ENCODE measurements at regions not wholly inside any gene's neighbourhood (a gene's known extent, or its start where the extent isn't known, plus 50 kb on each side); places are given as distances from the start of the nearest gene placed in this dataset.

- intact Hi-C loops (cut with micrococcal nuclease): no loop called here
- Histone ChIP-seq H3K4me1 (ENCODE audit: control insufficient read depth in 1 of 2, insufficient read depth in 2 of 2, low read length in 2 of 2) (no peaks in the 10 kb centered on the region), H3K79me2 (ENCODE audit: insufficient read depth, low read length) (no peaks in the 10 kb centered on the region), H3K9me3 (replicated peaks in 1 of 2; ENCODE audit: control insufficient read depth in 1 of 2, insufficient read depth in 1 of 2, low read length in 2 of 2) (peaks cover 0 to 11% of the 10 kb centered on the region in 2 donors), H2AFZ (ENCODE audit: insufficient read depth, low read depth, low read length, poor library complexity, severe bottlenecking) (no peak overlapping the region), H3K36me3 (replicated peaks in 1 of 2; ENCODE audit: control insufficient read depth in 1 of 2, insufficient read depth in 2 of 2, low read length in 2 of 2) (no peaks in the 10 kb centered on the region), H3K4me2 (replicated peaks; ENCODE audit: extremely low read depth, low read length, poor library complexity, severe bottlenecking) (no peak overlapping the region), H4K20me1 (ENCODE audit: insufficient read depth, low read length) (no peaks in the 10 kb centered on the region), H3K4me3 (replicated peaks in 1 of 3; ENCODE audit: low read depth in 2 of 3, low read length in 3 of 3) (no peak overlapping the region), H3K27ac (ENCODE audit: low read depth in 1 of 2, low read length in 2 of 2) (no peak overlapping the region), H3K9ac (ENCODE audit: insufficient read depth, low read length, poor library complexity, severe bottlenecking) (no peak overlapping the region), H3K27me3 (ENCODE audit: control insufficient read depth in 2 of 2, insufficient read depth in 2 of 2, low read length in 2 of 2) (no peaks in the 10 kb centered on the region)
- no CpG with 5 or more reads among the region's 5 CpGs for WGBS (ENCODE audit: insufficient coverage)
- H3K4me1 Mint-ChIP-seq: no peaks in the 10 kb centered on the region
- peaks cover 0 to 5% (median 1%) of the 10 kb centered on the region in 3 donors for H3K27me3 Mint-ChIP-seq (ENCODE audit: low read depth in 3 of 3)
- no peak for DNase-seq
- peaks cover 0 to 9% (median 2%) of the 10 kb centered on the region in 7 donors for H3K9me3 Mint-ChIP-seq
- H3K4me3 Mint-ChIP-seq: no peak overlapping the region
- no peak overlapping the region for H3K27ac Mint-ChIP-seq
- TF ChIP-seq, protein P1, sequence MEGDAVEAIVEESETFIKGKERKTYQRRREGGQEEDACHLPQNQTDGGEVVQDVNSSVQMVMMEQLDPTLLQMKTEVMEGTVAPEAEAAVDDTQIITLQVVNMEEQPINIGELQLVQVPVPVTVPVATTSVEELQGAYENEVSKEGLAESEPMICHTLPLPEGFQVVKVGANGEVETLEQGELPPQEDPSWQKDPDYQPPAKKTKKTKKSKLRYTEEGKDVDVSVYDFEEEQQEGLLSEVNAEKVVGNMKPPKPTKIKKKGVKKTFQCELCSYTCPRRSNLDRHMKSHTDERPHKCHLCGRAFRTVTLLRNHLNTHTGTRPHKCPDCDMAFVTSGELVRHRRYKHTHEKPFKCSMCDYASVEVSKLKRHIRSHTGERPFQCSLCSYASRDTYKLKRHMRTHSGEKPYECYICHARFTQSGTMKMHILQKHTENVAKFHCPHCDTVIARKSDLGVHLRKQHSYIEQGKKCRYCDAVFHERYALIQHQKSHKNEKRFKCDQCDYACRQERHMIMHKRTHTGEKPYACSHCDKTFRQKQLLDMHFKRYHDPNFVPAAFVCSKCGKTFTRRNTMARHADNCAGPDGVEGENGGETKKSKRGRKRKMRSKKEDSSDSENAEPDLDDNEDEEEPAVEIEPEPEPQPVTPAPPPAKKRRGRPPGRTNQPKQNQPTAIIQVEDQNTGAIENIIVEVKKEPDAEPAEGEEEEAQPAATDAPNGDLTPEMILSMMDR (IDR thresholded peaks at IDR 0.05): no peak
- no peaks in the 10 kb centered on the region for H3K36me3 Mint-ChIP-seq
Observed at GRCh38 chr19:30968841-30969399, 380.3 kb downstream of the TSHZ3 start.

DNA sequence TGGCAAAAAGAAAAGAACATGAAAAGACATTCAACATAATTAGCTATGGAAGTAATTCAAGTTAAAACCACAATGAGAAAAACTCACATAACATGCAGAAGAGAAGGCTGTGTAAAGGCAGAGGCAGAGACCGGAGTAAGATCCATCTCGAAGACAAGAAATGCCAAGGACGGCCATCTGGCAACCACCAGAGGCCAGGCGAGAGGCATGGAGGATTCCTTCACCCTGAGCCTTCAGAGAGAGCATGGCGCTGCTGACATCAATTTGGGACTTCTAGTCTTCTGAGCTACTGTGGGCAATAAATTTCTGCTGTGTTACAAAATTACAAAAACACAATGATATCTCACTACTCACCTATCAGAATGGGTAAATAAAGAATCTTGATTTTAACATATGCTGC is 381.0 kb downstream of the TSHZ3 start:
- no peak for DNase-seq
- Histone ChIP-seq H3K36me3 (replicated peaks in 1 of 2; ENCODE audit: control insufficient read depth in 1 of 2, insufficient read depth in 2 of 2, low read length in 2 of 2) (no peaks in the 10 kb centered on the region), H3K79me2 (ENCODE audit: insufficient read depth, low read length) (no peaks in the 10 kb centered on the region), H3K4me3 (replicated peaks in 1 of 3; ENCODE audit: low read depth in 2 of 3, low read length in 3 of 3) (no peak overlapping the region), H3K4me1 (ENCODE audit: control insufficient read depth in 1 of 2, insufficient read depth in 2 of 2, low read length in 2 of 2) (no peaks in the 10 kb centered on the region), H3K27ac (ENCODE audit: low read depth in 1 of 2, low read length in 2 of 2) (no peak overlapping the region), H3K4me2 (replicated peaks; ENCODE audit: extremely low read depth, low read length, poor library complexity, severe bottlenecking) (no peak overlapping the region), H3K27me3 (ENCODE audit: control insufficient read depth in 2 of 2, insufficient read depth in 2 of 2, low read length in 2 of 2) (no peaks in the 10 kb centered on the region), H2AFZ (ENCODE audit: insufficient read depth, low read depth, low read length, poor library complexity, severe bottlenecking) (no peak overlapping the region), H3K9me3 (replicated peaks in 1 of 2; ENCODE audit: control insufficient read depth in 1 of 2, insufficient read depth in 1 of 2, low read length in 2 of 2) (peaks cover 4 to 13% of the 10 kb centered on the region in 2 donors), H4K20me1 (ENCODE audit: insufficient read depth, low read length) (no peaks in the 10 kb centered on the region), H3K9ac (ENCODE audit: insufficient read depth, low read length, poor library complexity, severe bottlenecking) (no peak overlapping the region)
- WGBS (ENCODE audit: insufficient coverage): 100% methylated on average over 4 of the region's 5 CpGs
- no peak overlapping the region for H3K27ac Mint-ChIP-seq
- H3K27me3 Mint-ChIP-seq (ENCODE audit: low read depth in 3 of 3): peaks cover 0 to 7% (median 1%) of the 10 kb centered on the region in 3 donors
- TF ChIP-seq, protein P1 (IDR thresholded peaks at IDR 0.05): no peak
- H3K4me3 Mint-ChIP-seq: no peak overlapping the region
- intact Hi-C loops (cut with micrococcal nuclease): no loop called here
- H3K4me1 Mint-ChIP-seq: no peaks in the 10 kb centered on the region
- peaks cover 0 to 14% (median 3%) of the 10 kb centered on the region in 7 donors for H3K9me3 Mint-ChIP-seq
- no peaks in the 10 kb centered on the region for H3K36me3 Mint-ChIP-seq
